LNCaP clone FGC (cell line): ENCODE measurements at regions not wholly inside any gene's neighbourhood (a gene's known extent, or its start where the extent isn't known, plus 50 kb on each side); places are given as distances from the start of the nearest gene placed in this dataset.

Experiments
- DNase-seq: peaks from one replicate; pipeline ENCODE4 v3.0.0-alpha.2; 2011; ENCODE audit warnings: low read depth
- H3K4me3 ChIP-seq: 2 replicates; pipeline ENCODE4 v1.5.1; 2011; ENCODE audit warnings: mild to moderate bottlenecking, low read depth, low read length, control low read depth
- TF ChIP-seq, protein P1 (sequence below): IDR thresholded peaks from 2 replicates; pipeline ENCODE4 v1.5.1; 2012; ENCODE audit warnings: mild to moderate bottlenecking; ENCODE audit not compliant: control insufficient read depth, insufficient read depth; ENCODE audit errors: extremely low read depth

DNA sequence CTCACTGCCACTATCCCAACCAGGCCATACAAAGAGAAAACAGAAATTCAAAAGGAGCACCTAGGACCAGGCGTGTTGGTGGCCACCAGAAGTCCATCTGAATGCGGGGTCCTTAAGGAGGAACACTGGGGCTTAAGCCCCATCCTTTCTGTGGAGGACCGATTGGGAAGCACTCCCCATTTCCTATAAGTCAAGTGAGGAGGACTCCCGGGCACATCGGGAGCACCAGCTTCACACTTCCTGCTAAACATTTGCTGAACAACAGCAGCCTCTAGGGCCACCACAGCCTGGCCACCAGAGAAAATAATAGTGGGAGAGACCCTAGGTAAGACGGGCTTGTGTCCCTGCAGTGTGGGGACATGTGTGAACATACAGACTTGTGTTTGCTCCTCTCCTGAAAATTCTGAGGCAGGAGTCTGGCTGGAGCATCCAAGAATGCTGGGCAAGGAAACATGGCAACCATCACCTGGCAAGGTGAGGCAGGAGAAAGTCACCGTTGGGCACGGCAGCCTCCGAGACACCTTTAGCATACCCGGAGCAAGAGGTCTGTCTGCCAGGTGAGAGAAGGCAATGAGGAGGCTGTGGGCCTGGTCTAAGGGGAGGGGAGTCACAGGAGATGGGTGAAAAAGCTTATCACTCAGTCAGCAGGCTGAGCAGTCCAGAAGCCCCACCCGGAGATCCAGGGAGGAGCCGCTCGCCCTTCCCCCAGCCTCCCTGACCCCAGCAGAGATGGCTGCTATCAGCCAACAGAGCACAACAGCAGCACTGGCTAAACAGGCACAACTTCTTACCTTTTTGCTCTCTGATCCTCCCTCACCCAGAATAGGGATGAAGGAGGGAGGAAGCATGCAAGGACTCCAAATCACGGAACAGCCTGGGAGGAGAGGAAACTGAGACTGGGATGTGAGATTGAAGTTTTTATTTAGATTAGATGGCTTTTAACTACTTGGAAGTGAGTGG, 282.3 kb downstream of the EIPR1 start:
- TF ChIP-seq, protein P1, sequence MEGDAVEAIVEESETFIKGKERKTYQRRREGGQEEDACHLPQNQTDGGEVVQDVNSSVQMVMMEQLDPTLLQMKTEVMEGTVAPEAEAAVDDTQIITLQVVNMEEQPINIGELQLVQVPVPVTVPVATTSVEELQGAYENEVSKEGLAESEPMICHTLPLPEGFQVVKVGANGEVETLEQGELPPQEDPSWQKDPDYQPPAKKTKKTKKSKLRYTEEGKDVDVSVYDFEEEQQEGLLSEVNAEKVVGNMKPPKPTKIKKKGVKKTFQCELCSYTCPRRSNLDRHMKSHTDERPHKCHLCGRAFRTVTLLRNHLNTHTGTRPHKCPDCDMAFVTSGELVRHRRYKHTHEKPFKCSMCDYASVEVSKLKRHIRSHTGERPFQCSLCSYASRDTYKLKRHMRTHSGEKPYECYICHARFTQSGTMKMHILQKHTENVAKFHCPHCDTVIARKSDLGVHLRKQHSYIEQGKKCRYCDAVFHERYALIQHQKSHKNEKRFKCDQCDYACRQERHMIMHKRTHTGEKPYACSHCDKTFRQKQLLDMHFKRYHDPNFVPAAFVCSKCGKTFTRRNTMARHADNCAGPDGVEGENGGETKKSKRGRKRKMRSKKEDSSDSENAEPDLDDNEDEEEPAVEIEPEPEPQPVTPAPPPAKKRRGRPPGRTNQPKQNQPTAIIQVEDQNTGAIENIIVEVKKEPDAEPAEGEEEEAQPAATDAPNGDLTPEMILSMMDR: no peak
- no peak for DNase-seq
- no peak overlapping the region for H3K4me3 ChIP-seq

- no peak for DNase-seq
- TF ChIP-seq, protein P1: no peak
- no peak overlapping the region for H3K4me3 ChIP-seq
Measured at GRCh38 chr2:3094318-3094717, 283.3 kb downstream of the EIPR1 start.

GRCh38 chr2:3091696-3092095, 285.9 kb downstream of the EIPR1 start:
- DNase-seq: no peak
- TF ChIP-seq, protein P1: no peak
- H3K4me3 ChIP-seq: no peak overlapping the region

GRCh38 chr2:3082705-3083104, 294.9 kb downstream of the EIPR1 start:
- TF ChIP-seq, protein P1: no peak
- H3K4me3 ChIP-seq: no peak overlapping the region
- DNase-seq: no peak

GRCh38 chr2:3079959-3080948, 297.4 kb downstream of the EIPR1 start:
- H3K4me3 ChIP-seq: no peak overlapping the region
- no peak for DNase-seq

GRCh38 chr2:3079466-3079865, 298.2 kb downstream of the EIPR1 start:
- no peak overlapping the region for H3K4me3 ChIP-seq
- DNase-seq: no peak
- TF ChIP-seq, protein P1: no peak

More at GRCh38 chr2:3079959-3080948, 297.4 kb downstream of the EIPR1 start:
- TF ChIP-seq, protein P1: no peak
